ENCODE measurements at regions not wholly inside any gene's neighbourhood (a gene's known extent, or its start where the extent isn't known, plus 50 kb on each side); places are given as distances from the start of the nearest gene placed in this dataset.
"Not testable (repeated sequence)": the region's sequence is repeated elsewhere in the genome, so short reads cannot be mapped to it uniquely, and the experiment has no call there.

- DNase-seq (ENCODE audit: low read depth in 2 of 2), result no peak
These were observed 105.0 kb downstream of the OTUD1 start for GRCh38 chr10:23543691-23544380.

GRCh38 chr10:23545866-23546265 lies 107.0 kb downstream of the OTUD1 start:
- DNase-seq (ENCODE audit: low read depth in 2 of 2), result not testable (repeated sequence)

- DNase-seq (ENCODE audit: low read depth in 2 of 2), result no peak
These were observed 118.0 kb downstream of the OTUD1 start for GRCh38 chr10:23556727-23557440.

GRCh38 chr10:23557777-23558176 lies 118.9 kb downstream of the OTUD1 start:
- no peak for DNase-seq (ENCODE audit: low read depth in 2 of 2)

GRCh38 chr10:23558361-23558799 lies 119.5 kb downstream of the OTUD1 start:
- DNase-seq (ENCODE audit: low read depth in 2 of 2), result no peak

GRCh38 chr10:23568996-23569395 lies 130.1 kb downstream of the OTUD1 start:
- DNase-seq (ENCODE audit: low read depth in 2 of 2), result no peak

GRCh38 chr10:23571884-23572283 lies 133.0 kb downstream of the OTUD1 start:
- no peak for DNase-seq (ENCODE audit: low read depth in 2 of 2)

GRCh38 chr10:23581906-23582450 lies 143.1 kb downstream of the OTUD1 start:
- no peak for DNase-seq (ENCODE audit: low read depth in 2 of 2)

GRCh38 chr10:23584396-23584795 lies 145.5 kb downstream of the OTUD1 start:
- no peak for DNase-seq (ENCODE audit: low read depth in 2 of 2)

GRCh38 chr10:23585186-23585585 lies 146.3 kb downstream of the OTUD1 start:
- no peak for DNase-seq (ENCODE audit: low read depth in 2 of 2)

GRCh38 chr10:23585666-23586065 lies 146.8 kb downstream of the OTUD1 start:
- no peak for DNase-seq (ENCODE audit: low read depth in 2 of 2)

- not testable (repeated sequence) for DNase-seq (ENCODE audit: low read depth in 2 of 2)
These were observed 156.4 kb downstream of the OTUD1 start for GRCh38 chr10:23595278-23595677.

- no peak for DNase-seq (ENCODE audit: low read depth in 2 of 2)
These were observed 165.7 kb downstream of the OTUD1 start for GRCh38 chr10:23604613-23605012.

- no peak for DNase-seq (ENCODE audit: low read depth in 2 of 2)
These were observed 167.6 kb downstream of the OTUD1 start for GRCh38 chr10:23606456-23606855.

- no peak for DNase-seq (ENCODE audit: low read depth in 2 of 2)
These were observed 170.1 kb downstream of the OTUD1 start for GRCh38 chr10:23608926-23609325.

- no peak for DNase-seq (ENCODE audit: low read depth in 2 of 2)
These were observed 171.9 kb downstream of the OTUD1 start for GRCh38 chr10:23610626-23611307.

GRCh38 chr10:23611308-23612029 lies 172.6 kb downstream of the OTUD1 start:
- DNase-seq (ENCODE audit: low read depth in 2 of 2), result no peak

- DNase-seq (ENCODE audit: low read depth in 2 of 2), result no peak
These were observed 175.0 kb downstream of the OTUD1 start for GRCh38 chr10:23613900-23614299.

GRCh38 chr10:23614483-23614882 lies 175.6 kb downstream of the OTUD1 start:
- no peak for DNase-seq (ENCODE audit: low read depth in 2 of 2)

GRCh38 chr10:23630376-23630775 lies 191.5 kb downstream of the OTUD1 start:
- no peak for DNase-seq (ENCODE audit: low read depth in 2 of 2)

- DNase-seq (ENCODE audit: low read depth in 2 of 2), result no peak
These were observed 192.0 kb downstream of the OTUD1 start for GRCh38 chr10:23630885-23631284.

Measured in stimulated activated CD8-positive, alpha-beta memory T cell treated with anti-CD3 and anti-CD28 coated beads, Interleukin-2, amount 100 ng/mL, for 48 hours (primary cell).